ENCODE measurements at regions not wholly inside any gene's neighbourhood (a gene's known extent, or its start where the extent isn't known, plus 50 kb on each side); places are given as distances from the start of the nearest gene placed in this dataset.

DNA sequence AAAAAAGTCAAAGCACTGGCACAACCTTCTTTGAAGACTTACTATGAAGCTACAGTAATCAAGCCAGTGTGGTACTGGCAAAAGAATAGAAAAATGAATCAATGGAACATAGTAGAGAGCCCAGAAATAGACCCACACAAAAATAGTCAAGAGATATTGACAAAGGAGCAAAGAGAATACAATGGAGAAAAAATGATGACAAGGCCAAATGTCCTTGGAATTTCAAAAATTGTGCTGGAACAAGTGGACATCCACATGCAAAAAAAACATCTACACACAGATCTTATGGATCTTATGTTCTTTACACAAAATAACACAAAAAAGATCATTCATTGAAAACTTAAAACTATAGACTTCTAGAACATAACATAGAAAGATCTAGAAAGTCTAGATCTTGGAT lies 1379.7 kb upstream of the SEL1L start:
- Histone ChIP-seq H4K8ac (ENCODE audit: low read depth, low read length) (no peak overlapping the region), H3K27me3 (ENCODE audit: insufficient read depth, low read length) (no peaks in the 10 kb centered on the region), H3K4me1 (ENCODE audit: control insufficient read depth in 1 of 2, insufficient read depth in 2 of 2, low read length in 2 of 2) (no peaks in the 10 kb centered on the region), H3K9ac (ENCODE audit: low read length) (no peak overlapping the region), H3K79me1 (ENCODE audit: low read length) (no peaks in the 10 kb centered on the region), H2BK120ac (ENCODE audit: insufficient read depth, low read length, poor library complexity) (no peak overlapping the region), H2BK5ac (ENCODE audit: low read depth, low read length, poor library complexity) (no peak overlapping the region), H2AFZ (ENCODE audit: insufficient read depth, low read length, poor library complexity) (no peak overlapping the region), H3K23ac (ENCODE audit: low read length) (no peak overlapping the region), H4K12ac (ENCODE audit: low read depth, low read length) (no peak overlapping the region), H2AK5ac (ENCODE audit: low read length) (no peak overlapping the region), H3K4me2 (ENCODE audit: low read length) (no peak overlapping the region), H3K14ac (ENCODE audit: low read length) (no peak overlapping the region), H3K4me3 (ENCODE audit: low read depth, low read length) (no peak overlapping the region), H2BK12ac (ENCODE audit: low read length) (no peak overlapping the region), H3K18ac (ENCODE audit: low read length) (no peak overlapping the region), H3K9me3 (ENCODE audit: insufficient read depth, low read depth, low read length) (no peaks in the 10 kb centered on the region), H3K4ac (ENCODE audit: low read depth, low read length) (no peak overlapping the region), H3K79me2 (ENCODE audit: control insufficient read depth, insufficient read depth, low read length, poor library complexity) (no peaks in the 10 kb centered on the region), H3K36me3 (ENCODE audit: control insufficient read depth in 1 of 2, insufficient read depth in 2 of 2, low read length in 2 of 2) (no peaks in the 10 kb centered on the region), H3K27ac (ENCODE audit: low read depth, low read length) (no peak overlapping the region), H4K91ac (ENCODE audit: low read depth, low read length) (no peak overlapping the region)
- DNase-seq = no peak

DNA sequence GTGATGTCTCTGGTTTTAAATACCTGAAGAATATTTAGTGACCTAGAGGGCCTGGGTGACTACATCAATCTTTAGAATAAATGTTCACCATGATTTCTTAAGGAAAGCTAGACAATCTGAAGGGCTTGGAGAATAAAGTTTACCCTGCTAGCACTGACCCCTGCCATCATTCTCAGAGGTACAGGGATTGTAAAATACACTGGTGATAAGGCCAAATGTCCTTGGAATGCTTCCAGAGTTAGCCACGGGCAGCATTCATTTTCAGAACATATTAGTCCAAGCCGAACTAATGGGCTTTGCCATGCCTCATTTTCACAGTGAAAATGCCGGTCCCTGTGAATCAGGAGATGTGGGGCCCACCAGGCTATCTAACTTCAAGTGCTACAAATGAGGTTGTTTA lies 1381.7 kb upstream of the SEL1L start:
- H2AFZ ChIP-seq (ENCODE audit: insufficient read depth, low read length, poor library complexity) = no peak overlapping the region
- H3K27ac ChIP-seq (ENCODE audit: low read depth, low read length) = no peak overlapping the region
- no peaks in the 10 kb centered on the region for H3K4me1 ChIP-seq (ENCODE audit: control insufficient read depth in 1 of 2, insufficient read depth in 2 of 2, low read length in 2 of 2)
- no peak overlapping the region for H3K18ac ChIP-seq (ENCODE audit: low read length)
- H3K4me2 ChIP-seq (ENCODE audit: low read length) = no peak overlapping the region
- H4K8ac ChIP-seq (ENCODE audit: low read depth, low read length) = no peak overlapping the region
- no peak overlapping the region for H4K12ac ChIP-seq (ENCODE audit: low read depth, low read length)
- WGBS (ENCODE audit: extremely low coverage, insufficient coverage, insufficient read length) = no CpG with 5 or more reads among the region's 3 CpGs
- no peak overlapping the region for H2BK120ac ChIP-seq (ENCODE audit: insufficient read depth, low read length, poor library complexity)
- H3K36me3 ChIP-seq (ENCODE audit: control insufficient read depth in 1 of 2, insufficient read depth in 2 of 2, low read length in 2 of 2) = no peaks in the 10 kb centered on the region
- no peaks in the 10 kb centered on the region for H3K79me2 ChIP-seq (ENCODE audit: control insufficient read depth, insufficient read depth, low read length, poor library complexity)
- no peak overlapping the region for H2BK12ac ChIP-seq (ENCODE audit: low read length)
- H2BK5ac ChIP-seq (ENCODE audit: low read depth, low read length, poor library complexity) = no peak overlapping the region
- no peak for DNase-seq
- H3K4me3 ChIP-seq (ENCODE audit: low read depth, low read length) = no peak overlapping the region
- H3K14ac ChIP-seq (ENCODE audit: low read length) = no peak overlapping the region
- H2AK5ac ChIP-seq (ENCODE audit: low read length) = no peak overlapping the region
- no peaks in the 10 kb centered on the region for H3K27me3 ChIP-seq (ENCODE audit: insufficient read depth, low read length)
- no peak overlapping the region for H3K9ac ChIP-seq (ENCODE audit: low read length)
- no peaks in the 10 kb centered on the region for H3K79me1 ChIP-seq (ENCODE audit: low read length)
- H3K9me3 ChIP-seq (ENCODE audit: insufficient read depth, low read depth, low read length) = no peaks in the 10 kb centered on the region
- H3K4ac ChIP-seq (ENCODE audit: low read depth, low read length) = no peak overlapping the region
- H3K23ac ChIP-seq (ENCODE audit: low read length) = no peak overlapping the region
- H4K91ac ChIP-seq (ENCODE audit: low read depth, low read length) = no peak overlapping the region

DNA sequence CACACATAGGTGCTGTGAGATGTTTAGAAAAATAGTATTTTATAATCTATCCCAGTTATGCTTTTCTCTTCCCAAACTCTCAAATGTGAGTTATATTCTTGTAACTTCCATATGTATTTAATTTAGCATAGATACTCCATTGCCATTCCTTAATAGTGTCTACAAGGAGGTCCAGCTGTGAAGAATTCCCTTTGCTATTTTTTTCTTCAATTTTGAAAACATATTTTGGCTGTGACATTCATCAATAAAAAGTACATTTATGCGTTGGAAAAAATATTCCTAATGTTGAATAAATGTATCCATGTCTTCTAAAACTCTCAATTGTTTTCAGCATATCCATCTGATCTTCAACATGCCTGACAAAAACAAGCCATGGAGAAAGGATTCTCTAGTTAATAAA lies 1402.0 kb upstream of the SEL1L start:
- no CpG with 5 or more reads among the region's 1 CpG for WGBS (ENCODE audit: extremely low coverage, insufficient coverage, insufficient read length)
- no peak for DNase-seq
- no peak overlapping the region for H2AK5ac ChIP-seq (ENCODE audit: low read length)
- no peak overlapping the region for H2BK120ac ChIP-seq (ENCODE audit: insufficient read depth, low read length, poor library complexity)
- H3K14ac ChIP-seq (ENCODE audit: low read length) = no peak overlapping the region
- H2AFZ ChIP-seq (ENCODE audit: insufficient read depth, low read length, poor library complexity) = no peak overlapping the region
- no peaks in the 10 kb centered on the region for H3K36me3 ChIP-seq (ENCODE audit: control insufficient read depth in 1 of 2, insufficient read depth in 2 of 2, low read length in 2 of 2)
- no peaks in the 10 kb centered on the region for H3K79me1 ChIP-seq (ENCODE audit: low read length)
- no peak overlapping the region for H4K12ac ChIP-seq (ENCODE audit: low read depth, low read length)
- H2BK12ac ChIP-seq (ENCODE audit: low read length) = no peak overlapping the region
- no peak overlapping the region for H3K27ac ChIP-seq (ENCODE audit: low read depth, low read length)
- no peak overlapping the region for H4K8ac ChIP-seq (ENCODE audit: low read depth, low read length)
- H3K4me1 ChIP-seq (ENCODE audit: control insufficient read depth in 1 of 2, insufficient read depth in 2 of 2, low read length in 2 of 2) = no peaks in the 10 kb centered on the region
- no peaks in the 10 kb centered on the region for H3K27me3 ChIP-seq (ENCODE audit: insufficient read depth, low read length)
- H3K4me3 ChIP-seq (ENCODE audit: low read depth, low read length) = no peak overlapping the region
- H3K4me2 ChIP-seq (ENCODE audit: low read length) = no peak overlapping the region
- H3K4ac ChIP-seq (ENCODE audit: low read depth, low read length) = no peak overlapping the region
- H4K91ac ChIP-seq (ENCODE audit: low read depth, low read length) = no peak overlapping the region
- no peaks in the 10 kb centered on the region for H3K79me2 ChIP-seq (ENCODE audit: control insufficient read depth, insufficient read depth, low read length, poor library complexity)
- no peak overlapping the region for H2BK5ac ChIP-seq (ENCODE audit: low read depth, low read length, poor library complexity)
- H3K23ac ChIP-seq (ENCODE audit: low read length) = no peak overlapping the region
- H3K18ac ChIP-seq (ENCODE audit: low read length) = no peak overlapping the region
- H3K9ac ChIP-seq (ENCODE audit: low read length) = no peak overlapping the region
- no peaks in the 10 kb centered on the region for H3K9me3 ChIP-seq (ENCODE audit: insufficient read depth, low read depth, low read length)

DNA sequence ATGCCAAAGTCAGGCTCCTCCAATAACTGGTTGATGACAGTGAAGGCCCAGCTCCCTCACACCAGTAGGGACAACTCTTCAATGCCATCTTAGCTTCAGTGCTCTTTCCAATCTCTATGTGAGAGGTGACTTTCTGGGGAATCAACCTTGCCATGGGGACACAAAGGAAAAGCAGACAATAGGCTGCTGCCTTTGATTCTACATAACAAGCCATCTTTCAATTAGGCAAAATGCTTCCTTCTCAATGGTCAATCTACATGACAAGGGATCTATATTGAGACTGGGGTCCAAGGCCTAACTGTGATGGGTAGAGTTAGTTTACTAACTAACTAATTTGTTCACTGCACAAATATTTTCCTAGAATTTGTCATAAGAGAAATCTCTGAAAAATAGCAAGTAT lies 1417.5 kb upstream of the SEL1L start:
- H2BK120ac ChIP-seq (ENCODE audit: insufficient read depth, low read length, poor library complexity) = no peak overlapping the region
- H3K4me2 ChIP-seq (ENCODE audit: low read length) = no peak overlapping the region
- H3K36me3 ChIP-seq (ENCODE audit: control insufficient read depth in 1 of 2, insufficient read depth in 2 of 2, low read length in 2 of 2) = no peaks in the 10 kb centered on the region
- no peak overlapping the region for H3K18ac ChIP-seq (ENCODE audit: low read length)
- H3K23ac ChIP-seq (ENCODE audit: low read length) = no peak overlapping the region
- H2BK12ac ChIP-seq (ENCODE audit: low read length) = no peak overlapping the region
- H3K79me1 ChIP-seq (ENCODE audit: low read length) = no peaks in the 10 kb centered on the region
- H4K91ac ChIP-seq (ENCODE audit: low read depth, low read length) = no peak overlapping the region
- H3K4ac ChIP-seq (ENCODE audit: low read depth, low read length) = no peak overlapping the region
- no peak overlapping the region for H2BK5ac ChIP-seq (ENCODE audit: low read depth, low read length, poor library complexity)
- DNase-seq = no peak
- H3K4me3 ChIP-seq (ENCODE audit: low read depth, low read length) = no peak overlapping the region
- no peaks in the 10 kb centered on the region for H3K9me3 ChIP-seq (ENCODE audit: insufficient read depth, low read depth, low read length)
- no peak overlapping the region for H2AK5ac ChIP-seq (ENCODE audit: low read length)
- H3K27ac ChIP-seq (ENCODE audit: low read depth, low read length) = no peak overlapping the region
- H3K9ac ChIP-seq (ENCODE audit: low read length) = no peak overlapping the region
- no peak overlapping the region for H4K8ac ChIP-seq (ENCODE audit: low read depth, low read length)
- no peak overlapping the region for H3K14ac ChIP-seq (ENCODE audit: low read length)
- no peaks in the 10 kb centered on the region for H3K4me1 ChIP-seq (ENCODE audit: control insufficient read depth in 1 of 2, insufficient read depth in 2 of 2, low read length in 2 of 2)
- no peaks in the 10 kb centered on the region for H3K79me2 ChIP-seq (ENCODE audit: control insufficient read depth, insufficient read depth, low read length, poor library complexity)
- H3K27me3 ChIP-seq (ENCODE audit: insufficient read depth, low read length) = no peaks in the 10 kb centered on the region
- no peak overlapping the region for H2AFZ ChIP-seq (ENCODE audit: insufficient read depth, low read length, poor library complexity)
- no peak overlapping the region for H4K12ac ChIP-seq (ENCODE audit: low read depth, low read length)

DNA sequence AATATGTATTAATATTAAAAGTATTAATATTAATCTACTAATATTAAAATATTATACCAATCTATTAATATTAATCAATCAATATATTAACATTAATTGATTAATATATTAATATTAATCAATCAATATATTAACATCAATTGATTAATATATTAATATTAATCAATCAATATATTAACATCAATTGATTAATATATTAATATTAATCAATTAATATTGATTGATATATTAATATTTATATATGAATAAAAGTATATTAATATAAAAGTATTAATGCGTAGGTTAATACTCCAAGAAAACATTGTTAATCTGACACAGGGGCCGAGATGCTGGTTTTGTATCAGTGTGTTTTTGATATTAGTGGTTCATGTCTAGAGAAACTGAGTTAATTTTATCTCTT lies 1430.1 kb upstream of the SEL1L start:
- Histone ChIP-seq H3K4ac (ENCODE audit: low read depth, low read length) (no peak overlapping the region), H2BK120ac (ENCODE audit: insufficient read depth, low read length, poor library complexity) (no peak overlapping the region), H3K79me1 (ENCODE audit: low read length) (no peaks in the 10 kb centered on the region), H2AK5ac (ENCODE audit: low read length) (no peak overlapping the region), H3K4me3 (ENCODE audit: low read depth, low read length) (no peak overlapping the region), H3K4me2 (ENCODE audit: low read length) (no peak overlapping the region), H3K9me3 (ENCODE audit: insufficient read depth, low read depth, low read length) (no peaks in the 10 kb centered on the region), H3K23ac (ENCODE audit: low read length) (no peak overlapping the region), H3K9ac (ENCODE audit: low read length) (no peak overlapping the region), H3K4me1 (ENCODE audit: control insufficient read depth in 1 of 2, insufficient read depth in 2 of 2, low read length in 2 of 2) (no peaks in the 10 kb centered on the region), H3K79me2 (ENCODE audit: control insufficient read depth, insufficient read depth, low read length, poor library complexity) (no peaks in the 10 kb centered on the region), H3K27ac (ENCODE audit: low read depth, low read length) (no peak overlapping the region), H2AFZ (ENCODE audit: insufficient read depth, low read length, poor library complexity) (no peak overlapping the region), H4K91ac (ENCODE audit: low read depth, low read length) (no peak overlapping the region), H3K18ac (ENCODE audit: low read length) (no peak overlapping the region), H2BK5ac (ENCODE audit: low read depth, low read length, poor library complexity) (no peak overlapping the region), H4K8ac (ENCODE audit: low read depth, low read length) (no peak overlapping the region), H3K14ac (ENCODE audit: low read length) (no peak overlapping the region), H3K27me3 (ENCODE audit: insufficient read depth, low read length) (no peaks in the 10 kb centered on the region), H4K12ac (ENCODE audit: low read depth, low read length) (no peak overlapping the region), H2BK12ac (ENCODE audit: low read length) (no peak overlapping the region), H3K36me3 (ENCODE audit: control insufficient read depth in 1 of 2, insufficient read depth in 2 of 2, low read length in 2 of 2) (no peaks in the 10 kb centered on the region)
- DNase-seq = no peak
- no CpG with 5 or more reads among the region's 2 CpGs for WGBS (ENCODE audit: extremely low coverage, insufficient coverage, insufficient read length)
